Colonic mucosa (tissue), 4 donors: ENCODE measurements at regions not wholly inside any gene's neighbourhood (a gene's known extent, or its start where the extent isn't known, plus 50 kb on each side); places are given as distances from the start of the nearest gene placed in this dataset.

Experiments
- DNase-seq: peaks from one replicate; pipeline ENCODE4 v3.0.0-alpha.2; 2020
- H3K27ac ChIP-seq: fragments of 200-600 bp; one replicate; pipeline ENCODE4 v1.8.0; 2021
- H3K27me3 ChIP-seq: fragments of 200-600 bp; one replicate; pipeline ENCODE4 v1.8.0; 2021
- H3K36me3 ChIP-seq: fragments of 200-600 bp; one replicate; pipeline ENCODE4 v1.8.0; 2021
- H3K4me1 ChIP-seq: fragments of 200-600 bp; one replicate; pipeline ENCODE4 v1.8.0; 2021; ENCODE audit warnings: mild to moderate bottlenecking
- H3K4me3 ChIP-seq: fragments of 200-600 bp; one replicate; pipeline ENCODE4 v1.8.0; 2021
- H3K9ac ChIP-seq, 2 donors: one replicate each; pipeline ENCODE4 v1.7.0; 2013; ENCODE audit warnings: control low read depth in 2 of 2, low read depth in 2 of 2, low read length in 2 of 2
- H3K9me3 ChIP-seq: fragments of 200-600 bp; one replicate; pipeline ENCODE4 v1.8.0; 2021
- intact Hi-C: fragments of 100-400 bp; cut with DNase I; formaldehyde crosslinking; loops from one replicate; pipeline ENCODE4 v1.14.1; 2022
- TF ChIP-seq, protein P1 (sequence below): fragments of 200-600 bp; IDR thresholded peaks from one replicate; pipeline ENCODE4 v1.8.0; 2022; ENCODE audit warnings: antibody characterized with exemption, mild to moderate bottlenecking
- donor health status: healthy.
- donor health status: DM: no; HTN: no; CAD: no.
- donor health status: DM: no; HTN: no; CAD: no.

GRCh38 chr3:170739410-170739809, 130.6 kb downstream of the RPL22L1 start:
- Histone ChIP-seq H3K4me1 (peaks cover 2% of the 10 kb centered on the region), H3K27ac (no peak overlapping the region), H3K9me3 (no peaks in the 10 kb centered on the region), H3K4me3 (no peak overlapping the region), H3K27me3 (no peaks in the 10 kb centered on the region), H3K9ac (no peak overlapping the region), H3K36me3 (no peaks in the 10 kb centered on the region)
- DNase-seq = no peak
- intact Hi-C loops = no loop called here
- TF ChIP-seq, protein P1, sequence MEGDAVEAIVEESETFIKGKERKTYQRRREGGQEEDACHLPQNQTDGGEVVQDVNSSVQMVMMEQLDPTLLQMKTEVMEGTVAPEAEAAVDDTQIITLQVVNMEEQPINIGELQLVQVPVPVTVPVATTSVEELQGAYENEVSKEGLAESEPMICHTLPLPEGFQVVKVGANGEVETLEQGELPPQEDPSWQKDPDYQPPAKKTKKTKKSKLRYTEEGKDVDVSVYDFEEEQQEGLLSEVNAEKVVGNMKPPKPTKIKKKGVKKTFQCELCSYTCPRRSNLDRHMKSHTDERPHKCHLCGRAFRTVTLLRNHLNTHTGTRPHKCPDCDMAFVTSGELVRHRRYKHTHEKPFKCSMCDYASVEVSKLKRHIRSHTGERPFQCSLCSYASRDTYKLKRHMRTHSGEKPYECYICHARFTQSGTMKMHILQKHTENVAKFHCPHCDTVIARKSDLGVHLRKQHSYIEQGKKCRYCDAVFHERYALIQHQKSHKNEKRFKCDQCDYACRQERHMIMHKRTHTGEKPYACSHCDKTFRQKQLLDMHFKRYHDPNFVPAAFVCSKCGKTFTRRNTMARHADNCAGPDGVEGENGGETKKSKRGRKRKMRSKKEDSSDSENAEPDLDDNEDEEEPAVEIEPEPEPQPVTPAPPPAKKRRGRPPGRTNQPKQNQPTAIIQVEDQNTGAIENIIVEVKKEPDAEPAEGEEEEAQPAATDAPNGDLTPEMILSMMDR = no peak

DNA sequence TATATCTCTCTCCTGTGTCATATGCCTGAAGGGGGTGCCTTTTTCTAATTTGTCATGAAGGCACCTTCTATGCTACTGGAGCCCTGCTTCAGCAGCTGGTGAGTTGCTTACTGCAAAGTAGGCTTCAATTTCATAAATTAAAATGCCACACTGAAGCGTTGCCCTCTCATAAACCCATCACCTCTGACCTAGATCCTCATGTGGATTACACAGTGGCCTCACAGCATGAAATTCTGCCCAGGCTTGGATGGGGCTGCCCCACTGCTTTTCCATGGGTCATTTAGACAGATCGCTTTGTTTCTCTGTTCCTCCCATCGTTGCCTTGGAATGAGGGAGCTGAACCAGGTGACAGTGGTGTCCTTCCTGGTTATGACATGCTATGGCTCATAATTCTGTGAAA, 131.2 kb downstream of the RPL22L1 start:
- Histone ChIP-seq H3K27ac (no peak overlapping the region), H3K4me1 (peaks cover 2% of the 10 kb centered on the region), H3K9ac (no peak overlapping the region), H3K4me3 (no peak overlapping the region), H3K27me3 (no peaks in the 10 kb centered on the region), H3K9me3 (no peaks in the 10 kb centered on the region), H3K36me3 (no peaks in the 10 kb centered on the region)
- DNase-seq = no peak
- intact Hi-C loops = no loop called here
- TF ChIP-seq, protein P1 = no peak

DNA sequence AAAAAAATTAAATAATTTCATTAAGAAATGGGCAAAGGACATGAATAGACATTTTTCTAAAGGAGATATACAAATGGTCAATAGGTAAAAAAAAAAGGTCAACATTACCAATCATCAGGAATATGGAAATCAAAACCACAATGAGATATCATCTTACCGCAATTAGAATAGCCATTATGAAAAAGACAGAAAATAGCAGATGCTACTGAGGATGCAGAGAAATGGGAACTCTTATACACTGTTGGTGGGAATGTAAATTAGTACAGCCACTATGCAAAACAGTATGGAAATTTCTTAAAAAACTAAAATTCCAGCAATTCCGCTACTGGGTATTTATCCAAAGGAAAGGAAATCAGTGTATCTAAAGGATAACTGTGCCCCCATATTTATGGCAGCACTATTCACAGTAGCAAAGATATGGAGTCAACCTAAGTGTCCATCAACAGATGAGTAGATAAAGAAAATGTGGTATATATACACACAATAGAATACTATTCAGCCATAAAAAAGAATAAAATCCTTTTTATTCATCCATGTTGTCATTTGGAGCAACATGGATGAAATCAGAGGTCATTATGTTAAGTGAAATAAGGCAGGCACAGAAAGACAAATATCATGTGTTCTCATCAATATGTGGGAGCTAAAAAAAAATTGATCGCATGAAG, 132.4 kb downstream of the RPL22L1 start:
- H3K27me3 ChIP-seq = no peaks in the 10 kb centered on the region
- intact Hi-C loops = no loop called here
- TF ChIP-seq, protein P1 = no peak

DNA sequence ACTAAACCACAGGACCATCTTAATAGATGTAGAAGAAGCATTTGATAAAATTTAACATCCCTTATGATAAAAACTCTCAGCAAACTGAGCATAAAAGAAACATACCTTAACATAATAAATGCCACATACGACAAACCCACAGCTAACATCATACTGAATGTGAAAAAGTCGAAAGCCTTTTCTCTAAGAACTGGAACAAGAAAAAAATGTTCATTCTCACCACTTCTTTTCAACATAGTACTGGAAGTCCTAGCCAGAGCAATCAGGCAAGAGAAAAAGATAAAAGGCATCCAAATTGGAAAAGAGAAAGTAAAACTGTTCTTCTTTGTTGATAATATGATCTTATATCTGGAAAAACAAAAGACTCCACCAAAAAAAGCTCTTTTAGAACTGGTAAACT, 134.2 kb downstream of the RPL22L1 start:
- DNase-seq = no peak
- no peak overlapping the region for H3K4me3 ChIP-seq
- no peaks in the 10 kb centered on the region for H3K9me3 ChIP-seq
- TF ChIP-seq, protein P1 = no peak
- no peaks in the 10 kb centered on the region for H3K36me3 ChIP-seq
- intact Hi-C loops = no loop called here
- H3K4me1 ChIP-seq = peaks cover 2% of the 10 kb centered on the region
- H3K9ac ChIP-seq = no peak overlapping the region
- no peak overlapping the region for H3K27ac ChIP-seq
- no peaks in the 10 kb centered on the region for H3K27me3 ChIP-seq

More for the DNA sequence above, 132.4 kb downstream of the RPL22L1 start:
- peaks cover 2% of the 10 kb centered on the region for H3K4me1 ChIP-seq
- no peaks in the 10 kb centered on the region for H3K9me3 ChIP-seq
- H3K9ac ChIP-seq = no peak overlapping the region
- DNase-seq = no peak
- H3K36me3 ChIP-seq = no peaks in the 10 kb centered on the region
- H3K27ac ChIP-seq = no peak overlapping the region
- no peak overlapping the region for H3K4me3 ChIP-seq

GRCh38 chr3:170734735-170735065, 135.3 kb downstream of the RPL22L1 start:
- H3K4me3 ChIP-seq = no peak overlapping the region
- H3K9me3 ChIP-seq = no peaks in the 10 kb centered on the region
- intact Hi-C loops = no loop called here
- no peaks in the 10 kb centered on the region for H3K27me3 ChIP-seq
- H3K9ac ChIP-seq = no peak overlapping the region
- no peaks in the 10 kb centered on the region for H3K36me3 ChIP-seq
- no peak for DNase-seq
- no peaks in the 10 kb centered on the region for H3K4me1 ChIP-seq
- no peak overlapping the region for H3K27ac ChIP-seq
- TF ChIP-seq, protein P1 = no peak
